WTC11 (cell line): ENCODE measurements at regions not wholly inside any gene's neighbourhood (a gene's known extent, or its start where the extent isn't known, plus 50 kb on each side); places are given as distances from the start of the nearest gene placed in this dataset.

Experiments used
- ATAC-seq: fragments of 200-7000 bp; cut with Tn5 transposase; 2 replicates; pipeline ENCODE4 v1.10.0; 2021; ENCODE audit warnings: mild to moderate bottlenecking, moderate library complexity
- CTCF ChIA-PET: fragments of 300-600 bp; sonication (Branson Sonifier 250); formaldehyde crosslinking; loops from one replicate; lab custom pipeline; 2021; ENCODE audit warnings: antibody characterized with exemption; lab: Charles Lee
- POLR2A ChIA-PET: fragments of 350-600 bp; sonication (Branson Sonifier 250); formaldehyde crosslinking; loops from one replicate; lab custom pipeline; 2021; ENCODE audit warnings: antibody characterized with exemption; lab: Charles Lee
- DNase-seq: peaks from one replicate; pipeline ENCODE4 v3.0.0; 2021; ENCODE audit warnings: low spot score
- H3K27ac Mint-ChIP-seq: 2 replicates; pipeline ENCODE4 v1.8.0; 2021; ENCODE audit warnings: mixed read lengths
- H3K27me3 Mint-ChIP-seq: 2 replicates; pipeline ENCODE4 v1.8.0; 2021; ENCODE audit warnings: low read depth, mild to moderate bottlenecking, moderate library complexity, mixed read lengths
- H3K36me3 Mint-ChIP-seq: 2 replicates; pipeline ENCODE4 v1.8.0; 2021; ENCODE audit warnings: mixed read lengths
- H3K4me1 Mint-ChIP-seq: 2 replicates; pipeline ENCODE4 v1.8.0; 2022; ENCODE audit warnings: mixed read lengths
- H3K4me3 Mint-ChIP-seq: 2 replicates; pipeline ENCODE4 v1.8.0; 2021; ENCODE audit warnings: mild to moderate bottlenecking, moderate library complexity, mixed read lengths
- H3K9me3 Mint-ChIP-seq: 2 replicates; pipeline ENCODE4 v1.8.0; 2021; ENCODE audit warnings: mixed read lengths
- ATF6 ChIP-seq: sonication (generic); formaldehyde crosslinking; IDR thresholded peaks from 2 replicates; pipeline ENCODE4 v1.8.1; 2023; ENCODE audit warnings: mild to moderate bottlenecking, missing genetic modification reagents
- CTCF ChIP-seq: fragments of 200-600 bp; IDR thresholded peaks from 2 replicates; pipeline ENCODE4 v1.8.0; 2022; ENCODE audit warnings: antibody characterized with exemption
- ELF4 ChIP-seq: sonication (generic); formaldehyde crosslinking; IDR thresholded peaks from 2 replicates; pipeline ENCODE4 v1.8.1; 2022; ENCODE audit warnings: low read depth, mild to moderate bottlenecking, moderate library complexity, missing genetic modification reagents
- FOXJ3 ChIP-seq: sonication (generic); formaldehyde crosslinking; IDR thresholded peaks from 2 replicates; pipeline ENCODE4 v1.9.0; 2021; ENCODE audit warnings: missing genetic modification reagents, mild to moderate bottlenecking, borderline replicate concordance
- FOXP1 ChIP-seq: sonication (generic); formaldehyde crosslinking; IDR thresholded peaks from 2 replicates; pipeline ENCODE4 v1.8.0; 2022; ENCODE audit warnings: missing genetic modification reagents, mild to moderate bottlenecking, moderate library complexity, borderline replicate concordance
- HMGA2 ChIP-seq: fragments of 250-450 bp; sonication (Bioruptor Pico); IDR thresholded peaks from 2 replicates; pipeline ENCODE4 v1.4.0; 2021; ENCODE audit warnings: mild to moderate bottlenecking, moderate library complexity
- KAT7 ChIP-seq: sonication (generic); formaldehyde crosslinking; IDR thresholded peaks from 2 replicates; pipeline ENCODE4 v1.8.1; 2023; ENCODE audit warnings: missing genetic modification reagents, mild to moderate bottlenecking, borderline replicate concordance
- NFATC4 ChIP-seq: fragments of 250-450 bp; sonication (Bioruptor Pico); IDR thresholded peaks from 2 replicates; pipeline ENCODE4 v1.9.0; 2021; ENCODE audit warnings: mild to moderate bottlenecking
- NR1H2 ChIP-seq: sonication (generic); formaldehyde crosslinking; IDR thresholded peaks from 2 replicates; pipeline ENCODE4 v1.9.0; 2021; ENCODE audit warnings: mild to moderate bottlenecking, moderate library complexity, missing genetic modification reagents
- PRDM15 ChIP-seq: sonication (generic); formaldehyde crosslinking; IDR thresholded peaks from 2 replicates; pipeline ENCODE4 v1.8.0; 2022; ENCODE audit warnings: missing genetic modification reagents
- SMAD3 ChIP-seq: sonication (generic); formaldehyde crosslinking; IDR thresholded peaks from 2 replicates; pipeline ENCODE4 v1.8.0; 2022; ENCODE audit warnings: missing genetic modification reagents, mild to moderate bottlenecking, borderline replicate concordance
- SOX15 ChIP-seq: fragments of 250-450 bp; sonication (Bioruptor Pico); IDR thresholded peaks from 2 replicates; pipeline ENCODE4 v1.9.0; 2021; ENCODE audit warnings: mild to moderate bottlenecking
- TEAD4 ChIP-seq: sonication (generic); formaldehyde crosslinking; IDR thresholded peaks from 2 replicates; pipeline ENCODE4 v1.8.0; 2022; ENCODE audit warnings: mild to moderate bottlenecking, missing genetic modification reagents
- ZNF423 ChIP-seq: fragments of 250-450 bp; sonication (Bioruptor Pico); IDR thresholded peaks from 2 replicates; pipeline ENCODE4 v2.1.2; 2022; ENCODE audit warnings: mild to moderate bottlenecking, moderate library complexity
- ZNF512 ChIP-seq: sonication (generic); formaldehyde crosslinking; IDR thresholded peaks from 2 replicates; pipeline ENCODE4 v1.8.1; 2022; ENCODE audit warnings: missing genetic modification reagents, borderline replicate concordance
- ZNF532 ChIP-seq: fragments of 250-450 bp; sonication (Bioruptor Pico); IDR thresholded peaks from 2 replicates; pipeline ENCODE4 v1.9.0; 2021; ENCODE audit warnings: mild to moderate bottlenecking, borderline replicate concordance

- H3K36me3 Mint-ChIP-seq, result no peaks in the 10 kb centered on the region
- H3K27me3 Mint-ChIP-seq, result no peaks in the 10 kb centered on the region
- TF ChIP-seq TEAD4 (CRISPR knock-in tag) (no peak), ELF4 (no peak)
- TF ChIP-seq, all 79 proteins: peak for 0
- Mint-ChIP-seq H3K4me3 (no peak overlapping the region), H3K27ac (no peak overlapping the region), H3K9me3 (0 out of 2 replicates have a peak, but pooled peaks cover 3% of the 10 kb centered on the region), H3K4me1 (no peaks in the 10 kb centered on the region)
- ATAC-seq (no peak), DNase-seq (no peak)
- ChIA-PET POLR2A (no interaction called here), CTCF (no interaction called here)
Measured at GRCh38 chrX:7412840-7413239, 264.9 kb upstream of the PUDP start.

GRCh38 chrX:7409866-7410265, 261.9 kb upstream of the PUDP start:
- DNase-seq (no peak), ATAC-seq (no peak)
- no peaks in the 10 kb centered on the region; the same call in 1 of the 2 replicates for H3K27me3 Mint-ChIP-seq
- ChIA-PET CTCF (no interaction called here), POLR2A (no interaction called here)
- H3K4me1 Mint-ChIP-seq, result no peaks in the 10 kb centered on the region
- no peak overlapping the region for H3K4me3 Mint-ChIP-seq
- TF ChIP-seq CTCF, result no peak
- no peak for TF ChIP-seq HMGA2 (CRISPR knock-in tag)
- no peak for TF ChIP-seq PRDM15 (CRISPR knock-in tag)
- TF ChIP-seq ZNF512 (CRISPR knock-in tag), result no peak
- H3K27ac Mint-ChIP-seq, result no peak overlapping the region
- peaks cover 8% of the 10 kb centered on the region for H3K9me3 Mint-ChIP-seq
- H3K36me3 Mint-ChIP-seq, result no peaks in the 10 kb centered on the region

- H3K36me3 Mint-ChIP-seq, result no peaks in the 10 kb centered on the region
- POLR2A ChIA-PET, result no interaction called here
- DNase-seq (no peak), ATAC-seq (no peak)
- no peaks in the 10 kb centered on the region for H3K4me1 Mint-ChIP-seq
- peaks cover 6% of the 10 kb centered on the region for H3K9me3 Mint-ChIP-seq
- no peak overlapping the region for H3K4me3 Mint-ChIP-seq
- no peak overlapping the region for H3K27ac Mint-ChIP-seq
- CTCF ChIA-PET, result no interaction called here
- no peaks in the 10 kb centered on the region for H3K27me3 Mint-ChIP-seq
- TF ChIP-seq FOXJ3 (CRISPR knock-in tag), result no peak
- TF ChIP-seq NFATC4 (CRISPR knock-in tag), result no peak
- no peak for TF ChIP-seq NR1H2 (CRISPR knock-in tag)
- no peak for TF ChIP-seq SMAD3
- TF ChIP-seq SOX15 (CRISPR knock-in tag), result no peak
- no peak for TF ChIP-seq FOXP1
- TF ChIP-seq ELF4, result no peak
- TF ChIP-seq ZNF532 (CRISPR knock-in tag), result no peak
- no peak for TF ChIP-seq ATF6 (CRISPR knock-in tag)
- TF ChIP-seq ZNF423 (CRISPR knock-in tag), result no peak
- TF ChIP-seq KAT7 (CRISPR knock-in tag), result no peak
Measured at GRCh38 chrX:7399373-7399772, 251.4 kb upstream of the PUDP start.
